HEK293 (cell line): ENCODE measurements at regions not wholly inside any gene's neighbourhood (a gene's known extent, or its start where the extent isn't known, plus 50 kb on each side); places are given as distances from the start of the nearest gene placed in this dataset.

ENCODE experiments used
- CTCF ChIA-PET: fragments of 350-600 bp; formaldehyde crosslinking; extraction: SDS; loops from one replicate; lab custom pipeline; 2021; ENCODE audit warnings: antibody characterized with exemption; lab: Yijun Ruan, JAX
- POLR2A ChIA-PET: fragments of 300-600 bp; formaldehyde crosslinking; extraction: SDS; loops from one replicate; lab custom pipeline; 2020; ENCODE audit warnings: antibody characterized with exemption, inconsistent platforms; lab: Yijun Ruan, JAX
- H3K27ac ChIP-seq: fragments of 200-500 bp; sonication (Bioruptor generic); 2 replicates; pipeline ENCODE4 v1.5.1; 2014; ENCODE audit warnings: low read depth, low read length, control low read depth, inconsistent platforms; ENCODE audit errors: extremely low read depth
- H3K36me3 ChIP-seq, 2 experiments: fragments of 200-500 bp in 1 of 2; sonication (Bioruptor generic) in 1 of 2; 1 replicate in 1 of 2; 2 replicates in 1 of 2; pipeline ENCODE4 v1.5.1; 2014 to 2017; ENCODE audit warnings: inconsistent platforms in 2 of 2, low read length in 2 of 2; ENCODE audit not compliant: control insufficient read depth in 2 of 2, insufficient read depth in 1 of 2
- H3K4me1 ChIP-seq: fragments of 200-500 bp; sonication (Bioruptor generic); 2 replicates; pipeline ENCODE4 v1.5.1; 2014; ENCODE audit warnings: mild to moderate bottlenecking, low read length, inconsistent platforms; ENCODE audit not compliant: control insufficient read depth, insufficient read depth
- H3K4me3 ChIP-seq: 2 replicates; pipeline ENCODE4 v1.5.1; 2011; ENCODE audit warnings: low read depth, mild to moderate bottlenecking, control low read depth, low read length, moderate library complexity
- H3K9me3 ChIP-seq: fragments of 200-500 bp; sonication (Bioruptor generic); 2 replicates; pipeline ENCODE4 v1.5.1; 2014; ENCODE audit warnings: low read depth, low read length, inconsistent platforms; ENCODE audit not compliant: control insufficient read depth, insufficient read depth
- GFI1B ChIP-seq: fragments of 450-650 bp; formaldehyde crosslinking; IDR thresholded peaks from 2 replicates; pipeline ENCODE4 v1.5.1; 2016; ENCODE audit warnings: missing biosample characterization, missing genetic modification characterization
- OSR2 ChIP-seq: fragments of 450-650 bp; formaldehyde crosslinking; IDR thresholded peaks from 2 replicates; pipeline ENCODE4 v1.5.1; 2016; ENCODE audit warnings: missing biosample characterization, missing genetic modification characterization
- SP2 ChIP-seq: fragments of 450-650 bp; formaldehyde crosslinking; IDR thresholded peaks from 2 replicates; pipeline ENCODE4 v1.5.1; 2016; ENCODE audit warnings: missing biosample characterization, missing genetic modification characterization
- ZNF214 ChIP-seq: fragments of 450-650 bp; formaldehyde crosslinking; IDR thresholded peaks from 2 replicates; pipeline ENCODE4 v1.5.1; 2017; ENCODE audit warnings: missing biosample characterization, mild to moderate bottlenecking, missing genetic modification characterization, borderline replicate concordance
- ZNF221 ChIP-seq: fragments of 450-650 bp; formaldehyde crosslinking; IDR thresholded peaks from 2 replicates; pipeline ENCODE4 v1.5.1; 2017; ENCODE audit warnings: missing biosample characterization, missing genetic modification characterization, borderline replicate concordance
- ZNF324 ChIP-seq: fragments of 450-650 bp; formaldehyde crosslinking; IDR thresholded peaks from 2 replicates; pipeline ENCODE4 v1.5.1; 2016; ENCODE audit warnings: missing biosample characterization, missing genetic modification characterization
- ZNF354C ChIP-seq: fragments of 450-650 bp; formaldehyde crosslinking; IDR thresholded peaks from 2 replicates; pipeline ENCODE4 v1.5.1; 2016; ENCODE audit warnings: missing biosample characterization, missing genetic modification characterization, low read depth, borderline replicate concordance
- ZNF391 ChIP-seq: fragments of 450-650 bp; formaldehyde crosslinking; IDR thresholded peaks from 2 replicates; pipeline ENCODE4 v1.5.1; 2016; ENCODE audit warnings: low read depth, missing biosample characterization, missing genetic modification characterization, borderline replicate concordance
- ZNF423 ChIP-seq: fragments of 450-650 bp; formaldehyde crosslinking; IDR thresholded peaks from 2 replicates; pipeline ENCODE4 v1.5.1; 2016; ENCODE audit warnings: missing biosample characterization, missing genetic modification characterization
- ZNF544 ChIP-seq: fragments of 450-650 bp; formaldehyde crosslinking; IDR thresholded peaks from 2 replicates; pipeline ENCODE4 v1.5.0; 2017; ENCODE audit warnings: missing biosample characterization, missing genetic modification characterization
- ZNF558 ChIP-seq: fragments of 450-650 bp; formaldehyde crosslinking; IDR thresholded peaks from 2 replicates; pipeline ENCODE4 v1.5.1; 2016; ENCODE audit warnings: missing biosample characterization, missing genetic modification characterization
- ZNF768 ChIP-seq: fragments of 450-650 bp; formaldehyde crosslinking; IDR thresholded peaks from 2 replicates; pipeline ENCODE4 v1.5.1; 2018; ENCODE audit warnings: missing biosample characterization, mild to moderate bottlenecking, missing genetic modification characterization
- ZNF777 ChIP-seq: fragments of 450-650 bp; formaldehyde crosslinking; IDR thresholded peaks from 2 replicates; pipeline ENCODE4 v1.5.1; 2017; ENCODE audit warnings: missing biosample characterization, missing genetic modification characterization, borderline replicate concordance
- TF ChIP-seq, protein P1 (sequence below): fragments of 450-650 bp; formaldehyde crosslinking; IDR thresholded peaks from 2 replicates; pipeline ENCODE4 v1.5.1; 2016; ENCODE audit warnings: missing biosample characterization, missing genetic modification characterization
- TF ChIP-seq, protein P2 (sequence below): fragments of 450-650 bp; formaldehyde crosslinking; optimal IDR thresholded peaks from 2 replicates; pipeline ENCODE3; 2016; ENCODE audit warnings: missing biosample characterization, mild to moderate bottlenecking, missing genetic modification characterization
- TF ChIP-seq, protein P3 (sequence below): fragments of 450-650 bp; formaldehyde crosslinking; IDR thresholded peaks from 2 replicates; pipeline ENCODE4 v1.5.1; 2017; ENCODE audit warnings: missing biosample characterization, missing genetic modification characterization
- TF ChIP-seq, protein P4 (sequence below): fragments of 450-650 bp; formaldehyde crosslinking; conservative IDR thresholded peaks from 2 replicates; pipeline ENCODE4 v1.5.1; 2016; ENCODE audit warnings: low read depth, missing biosample characterization, missing genetic modification characterization

DNA sequence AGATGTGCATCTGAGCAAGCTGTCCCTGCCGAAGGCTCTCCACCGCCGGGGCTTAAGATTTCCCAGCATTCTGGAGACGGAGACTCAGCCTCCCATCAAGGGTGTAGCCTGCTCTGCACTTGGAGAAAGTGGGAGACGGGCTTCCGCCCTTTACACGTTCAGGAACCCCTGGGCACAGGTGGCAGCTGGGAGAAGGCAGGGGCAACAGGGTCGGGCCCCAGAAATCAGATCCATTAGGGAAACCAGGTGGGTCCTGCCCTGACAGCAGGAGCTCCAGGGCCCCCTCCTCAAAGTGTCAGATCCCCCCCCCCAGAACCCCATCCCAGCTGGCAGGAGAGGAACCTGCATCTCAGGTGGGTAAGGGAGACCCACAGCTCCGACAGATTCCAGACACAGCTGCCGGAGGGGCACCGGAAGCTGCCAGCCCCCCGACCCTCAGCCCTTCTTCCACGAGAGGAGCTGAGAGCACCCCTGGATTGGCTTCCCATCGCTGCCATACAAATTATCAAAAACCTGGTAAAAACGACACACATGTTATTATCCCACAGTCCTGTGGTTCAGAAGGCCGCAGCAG is 236.6 kb downstream of the NPHP4 start:
- H3K9me3 ChIP-seq = no peaks in the 10 kb centered on the region
- no peak overlapping the region for H3K27ac ChIP-seq
- CTCF ChIA-PET = interaction anchor here (2.0 kb wide), 1 partner anchor 10 kb away, joined by 8 read pairs; no protein-coding TSS in a partner anchor
- H3K4me3 ChIP-seq = no peak overlapping the region
- TF ChIP-seq ZNF221 (no peak), SP2 (no peak), ZNF423 (tag by site-specific recombination) (no peak), ZNF777 (tag by site-specific recombination) (no peak), ZNF768 (tag by site-specific recombination) (no peak), ZNF214 (no peak), ZNF544 (tag by site-specific recombination) (no peak), GFI1B (tag by site-specific recombination) (no peak), OSR2 (tag by site-specific recombination) (no peak), ZNF324 (tag by site-specific recombination) (no peak), ZNF391 (tag by site-specific recombination) (no peak), ZNF354C (tag by site-specific recombination) (no peak), ZNF558 (tag by site-specific recombination) (no peak)
- TF ChIP-seq, protein P1, sequence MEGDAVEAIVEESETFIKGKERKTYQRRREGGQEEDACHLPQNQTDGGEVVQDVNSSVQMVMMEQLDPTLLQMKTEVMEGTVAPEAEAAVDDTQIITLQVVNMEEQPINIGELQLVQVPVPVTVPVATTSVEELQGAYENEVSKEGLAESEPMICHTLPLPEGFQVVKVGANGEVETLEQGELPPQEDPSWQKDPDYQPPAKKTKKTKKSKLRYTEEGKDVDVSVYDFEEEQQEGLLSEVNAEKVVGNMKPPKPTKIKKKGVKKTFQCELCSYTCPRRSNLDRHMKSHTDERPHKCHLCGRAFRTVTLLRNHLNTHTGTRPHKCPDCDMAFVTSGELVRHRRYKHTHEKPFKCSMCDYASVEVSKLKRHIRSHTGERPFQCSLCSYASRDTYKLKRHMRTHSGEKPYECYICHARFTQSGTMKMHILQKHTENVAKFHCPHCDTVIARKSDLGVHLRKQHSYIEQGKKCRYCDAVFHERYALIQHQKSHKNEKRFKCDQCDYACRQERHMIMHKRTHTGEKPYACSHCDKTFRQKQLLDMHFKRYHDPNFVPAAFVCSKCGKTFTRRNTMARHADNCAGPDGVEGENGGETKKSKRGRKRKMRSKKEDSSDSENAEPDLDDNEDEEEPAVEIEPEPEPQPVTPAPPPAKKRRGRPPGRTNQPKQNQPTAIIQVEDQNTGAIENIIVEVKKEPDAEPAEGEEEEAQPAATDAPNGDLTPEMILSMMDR (tag by site-specific recombination) = no peak
- TF ChIP-seq, protein P2, sequence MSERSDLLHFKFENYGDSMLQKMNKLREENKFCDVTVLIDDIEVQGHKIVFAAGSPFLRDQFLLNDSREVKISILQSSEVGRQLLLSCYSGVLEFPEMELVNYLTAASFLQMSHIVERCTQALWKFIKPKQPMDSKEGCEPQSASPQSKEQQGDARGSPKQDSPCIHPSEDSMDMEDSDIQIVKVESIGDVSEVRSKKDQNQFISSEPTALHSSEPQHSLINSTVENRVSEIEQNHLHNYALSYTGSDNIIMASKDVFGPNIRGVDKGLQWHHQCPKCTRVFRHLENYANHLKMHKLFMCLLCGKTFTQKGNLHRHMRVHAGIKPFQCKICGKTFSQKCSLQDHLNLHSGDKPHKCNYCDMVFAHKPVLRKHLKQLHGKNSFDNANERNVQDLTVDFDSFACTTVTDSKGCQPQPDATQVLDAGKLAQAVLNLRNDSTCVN (tag by site-specific recombination) = no peak
- TF ChIP-seq, protein P3, sequence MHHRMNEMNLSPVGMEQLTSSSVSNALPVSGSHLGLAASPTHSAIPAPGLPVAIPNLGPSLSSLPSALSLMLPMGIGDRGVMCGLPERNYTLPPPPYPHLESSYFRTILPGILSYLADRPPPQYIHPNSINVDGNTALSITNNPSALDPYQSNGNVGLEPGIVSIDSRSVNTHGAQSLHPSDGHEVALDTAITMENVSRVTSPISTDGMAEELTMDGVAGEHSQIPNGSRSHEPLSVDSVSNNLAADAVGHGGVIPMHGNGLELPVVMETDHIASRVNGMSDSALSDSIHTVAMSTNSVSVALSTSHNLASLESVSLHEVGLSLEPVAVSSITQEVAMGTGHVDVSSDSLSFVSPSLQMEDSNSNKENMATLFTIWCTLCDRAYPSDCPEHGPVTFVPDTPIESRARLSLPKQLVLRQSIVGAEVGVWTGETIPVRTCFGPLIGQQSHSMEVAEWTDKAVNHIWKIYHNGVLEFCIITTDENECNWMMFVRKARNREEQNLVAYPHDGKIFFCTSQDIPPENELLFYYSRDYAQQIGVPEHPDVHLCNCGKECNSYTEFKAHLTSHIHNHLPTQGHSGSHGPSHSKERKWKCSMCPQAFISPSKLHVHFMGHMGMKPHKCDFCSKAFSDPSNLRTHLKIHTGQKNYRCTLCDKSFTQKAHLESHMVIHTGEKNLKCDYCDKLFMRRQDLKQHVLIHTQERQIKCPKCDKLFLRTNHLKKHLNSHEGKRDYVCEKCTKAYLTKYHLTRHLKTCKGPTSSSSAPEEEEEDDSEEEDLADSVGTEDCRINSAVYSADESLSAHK = no peak
- TF ChIP-seq, protein P4, sequence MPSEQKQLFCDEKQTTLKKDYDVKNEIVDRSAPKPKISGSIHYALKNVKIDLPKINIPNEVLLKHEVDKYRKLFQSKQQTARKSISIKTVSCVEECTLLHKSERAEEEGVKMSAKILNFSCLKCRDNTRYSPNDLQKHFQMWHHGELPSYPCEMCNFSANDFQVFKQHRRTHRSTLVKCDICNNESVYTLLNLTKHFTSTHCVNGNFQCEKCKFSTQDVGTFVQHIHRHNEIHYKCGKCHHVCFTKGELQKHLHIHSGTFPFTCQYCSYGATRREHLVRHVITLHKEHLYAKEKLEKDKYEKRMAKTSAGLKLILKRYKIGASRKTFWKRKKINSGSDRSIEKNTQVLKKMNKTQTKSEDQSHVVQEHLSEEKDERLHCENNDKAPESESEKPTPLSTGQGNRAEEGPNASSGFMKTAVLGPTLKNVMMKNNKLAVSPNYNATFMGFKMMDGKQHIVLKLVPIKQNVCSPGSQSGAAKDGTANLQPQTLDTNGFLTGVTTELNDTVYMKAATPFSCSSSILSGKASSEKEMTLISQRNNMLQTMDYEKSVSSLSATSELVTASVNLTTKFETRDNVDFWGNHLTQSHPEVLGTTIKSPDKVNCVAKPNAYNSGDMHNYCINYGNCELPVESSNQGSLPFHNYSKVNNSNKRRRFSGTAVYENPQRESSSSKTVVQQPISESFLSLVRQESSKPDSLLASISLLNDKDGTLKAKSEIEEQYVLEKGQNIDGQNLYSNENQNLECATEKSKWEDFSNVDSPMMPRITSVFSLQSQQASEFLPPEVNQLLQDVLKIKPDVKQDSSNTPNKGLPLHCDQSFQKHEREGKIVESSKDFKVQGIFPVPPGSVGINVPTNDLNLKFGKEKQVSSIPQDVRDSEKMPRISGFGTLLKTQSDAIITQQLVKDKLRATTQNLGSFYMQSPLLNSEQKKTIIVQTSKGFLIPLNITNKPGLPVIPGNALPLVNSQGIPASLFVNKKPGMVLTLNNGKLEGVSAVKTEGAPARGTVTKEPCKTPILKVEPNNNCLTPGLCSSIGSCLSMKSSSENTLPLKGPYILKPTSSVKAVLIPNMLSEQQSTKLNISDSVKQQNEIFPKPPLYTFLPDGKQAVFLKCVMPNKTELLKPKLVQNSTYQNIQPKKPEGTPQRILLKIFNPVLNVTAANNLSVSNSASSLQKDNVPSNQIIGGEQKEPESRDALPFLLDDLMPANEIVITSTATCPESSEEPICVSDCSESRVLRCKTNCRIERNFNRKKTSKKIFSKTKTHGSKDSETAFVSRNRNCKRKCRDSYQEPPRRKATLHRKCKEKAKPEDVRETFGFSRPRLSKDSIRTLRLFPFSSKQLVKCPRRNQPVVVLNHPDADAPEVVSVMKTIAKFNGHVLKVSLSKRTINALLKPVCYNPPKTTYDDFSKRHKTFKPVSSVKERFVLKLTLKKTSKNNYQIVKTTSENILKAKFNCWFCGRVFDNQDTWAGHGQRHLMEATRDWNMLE (tag by site-specific recombination) = no peak
- TF ChIP-seq, all 188 proteins: peak for 0
- H3K36me3 ChIP-seq = no peaks in the 10 kb centered on the region
- POLR2A ChIA-PET = no interaction called here
- no peaks in the 10 kb centered on the region for H3K4me1 ChIP-seq
